Ectodermal cell (in vitro differentiated cells): ENCODE measurements at regions not wholly inside any gene's neighbourhood (a gene's known extent, or its start where the extent isn't known, plus 50 kb on each side); places are given as distances from the start of the nearest gene placed in this dataset.
"Not testable (repeated sequence)": the region's sequence is repeated elsewhere in the genome, so short reads cannot be mapped to it uniquely, and the experiment has no call there.

ENCODE experiments used
- H3K27ac ChIP-seq: 2 replicates; pipeline ENCODE4 v1.7.0; 2013; ENCODE audit warnings: mild to moderate bottlenecking, low read depth, low read length; ENCODE audit not compliant: insufficient read depth, poor library complexity, severe bottlenecking
- H3K27me3 ChIP-seq: 2 replicates; pipeline ENCODE4 v1.7.0; 2013; ENCODE audit warnings: mild to moderate bottlenecking, low read length; ENCODE audit not compliant: insufficient read depth, control insufficient read depth, poor library complexity, severe bottlenecking
- H3K36me3 ChIP-seq: one replicate; pipeline ENCODE4 v1.7.0; 2013; ENCODE audit warnings: low read length; ENCODE audit not compliant: control insufficient read depth, insufficient read depth
- H3K4me1 ChIP-seq: one replicate; pipeline ENCODE4 v1.7.0; 2013; ENCODE audit warnings: low read length; ENCODE audit not compliant: control insufficient read depth, insufficient read depth
- H3K4me3 ChIP-seq: 2 replicates; pipeline ENCODE4 v1.7.0; 2013; ENCODE audit warnings: low read depth, low read length, control low read depth; ENCODE audit not compliant: insufficient read depth
- H3K9me3 ChIP-seq: 2 replicates; pipeline ENCODE4 v1.7.0; 2013; ENCODE audit warnings: mild to moderate bottlenecking, low read length, moderate library complexity; ENCODE audit not compliant: control insufficient read depth
- WGBS, 2 experiments: methylation state at CpG; one replicate each; pipeline ENCODE4 v1.1.7; 2013; ENCODE audit warnings: missing lambda C conversion rate in 2 of 2; 5-methylcytosine and 5-hydroxymethylcytosine counted together

DNA sequence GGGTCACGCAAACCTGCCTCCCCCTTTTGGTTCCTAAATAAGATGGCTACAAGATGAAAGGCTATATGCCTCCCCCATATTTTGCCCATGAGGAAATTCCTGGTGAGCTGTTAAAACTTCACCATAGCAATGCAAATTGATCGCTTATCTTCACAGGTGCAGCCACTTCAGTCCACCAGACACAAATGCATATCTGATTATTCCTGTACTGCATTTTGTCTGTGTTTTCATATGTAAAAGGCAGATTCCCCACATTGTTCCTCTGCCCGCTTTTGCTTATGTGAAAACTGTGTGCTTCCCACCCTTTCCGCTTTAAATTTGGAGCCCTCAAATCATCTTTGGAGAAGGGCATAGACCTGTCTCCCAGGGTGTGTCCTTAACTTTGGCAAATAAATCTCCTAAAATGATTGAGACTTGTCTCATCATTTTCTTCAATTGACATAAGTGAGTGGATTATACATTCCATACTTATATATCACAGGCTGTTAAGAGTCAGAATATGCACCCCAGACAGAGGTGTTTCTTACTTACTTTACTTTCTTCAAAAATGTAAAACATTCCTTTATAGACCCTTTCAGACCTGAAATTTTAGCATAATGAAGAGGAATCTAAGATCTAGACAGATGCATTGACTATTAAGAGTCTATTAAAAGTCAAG, 116.4 kb downstream of the CASP12 start:
- Histone ChIP-seq H3K27me3 (no peaks in the 10 kb centered on the region), H3K4me3 (no peak overlapping the region)
- WGBS, 2 experiments = 70 to 79% methylated on average over 4 of the region's 4 CpGs

DNA sequence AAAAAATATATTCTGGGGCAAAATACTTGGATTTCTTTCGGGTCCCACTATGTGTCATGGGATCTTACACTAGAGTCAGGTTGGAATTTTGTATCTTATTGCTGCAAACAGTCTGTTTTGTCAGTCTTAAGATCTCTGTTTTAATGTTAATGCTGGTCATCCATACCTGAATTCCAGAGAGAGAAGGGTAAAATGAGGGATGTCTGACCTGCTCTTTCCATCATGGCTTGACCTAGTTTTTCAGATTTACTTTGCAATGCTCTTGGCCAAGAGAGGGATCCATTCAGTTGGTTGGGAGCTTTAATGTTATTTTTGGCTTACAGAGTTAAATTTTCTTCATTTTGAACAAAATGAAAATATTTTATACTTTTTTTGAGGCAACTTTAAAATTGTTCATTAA, 117.2 kb downstream of the CASP12 start:
- no peaks in the 10 kb centered on the region for H3K36me3 ChIP-seq
- H3K4me1 ChIP-seq = no peaks in the 10 kb centered on the region
- no peaks in the 10 kb centered on the region for H3K27me3 ChIP-seq
- H3K4me3 ChIP-seq = no peak overlapping the region
- H3K9me3 ChIP-seq = no peaks in the 10 kb centered on the region
- H3K27ac ChIP-seq = no peak overlapping the region
- 74 to 82% methylated on average over 1 of the region's 1 CpG for WGBS, 2 experiments

More for the DNA sequence above, 116.4 kb downstream of the CASP12 start:
- Histone ChIP-seq H3K36me3 (no peaks in the 10 kb centered on the region), H3K27ac (no peak overlapping the region), H3K4me1 (no peaks in the 10 kb centered on the region), H3K9me3 (no peaks in the 10 kb centered on the region)

DNA sequence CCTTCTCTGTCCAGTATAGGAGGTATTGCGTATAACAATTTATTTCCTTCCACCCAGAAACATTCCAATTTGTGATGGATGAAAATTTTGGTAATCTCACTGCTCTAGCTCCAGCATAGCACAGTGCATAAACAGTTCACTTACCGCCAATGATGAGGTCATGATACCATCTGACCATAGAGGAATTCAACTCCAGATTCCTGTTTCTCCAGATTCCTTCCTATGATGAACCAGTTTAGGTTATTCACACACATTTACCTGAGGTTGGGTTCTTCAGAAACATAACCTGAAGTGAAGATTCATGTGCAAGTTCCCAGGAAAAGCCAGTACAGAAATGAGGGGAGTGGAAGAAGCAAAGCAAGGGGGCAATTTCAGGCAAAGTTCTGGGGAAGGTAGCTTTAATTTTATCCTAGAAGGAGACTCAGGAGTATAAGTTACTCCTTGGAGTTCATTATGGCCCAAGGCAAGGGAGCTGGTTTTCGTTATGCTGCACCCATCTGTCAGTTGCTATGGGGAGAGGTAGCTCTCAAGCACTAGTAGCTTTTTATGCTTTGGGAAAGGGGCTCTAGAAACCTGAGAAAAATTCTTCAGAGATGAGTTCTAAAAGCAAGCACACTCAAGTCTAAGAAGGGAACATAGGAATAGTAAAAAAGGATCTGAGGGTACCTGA, 121.6 kb downstream of the CASP12 start:
- Histone ChIP-seq H3K27ac (no peak overlapping the region), H3K9me3 (no peaks in the 10 kb centered on the region), H3K36me3 (no peaks in the 10 kb centered on the region), H3K4me3 (no peak overlapping the region), H3K27me3 (no peaks in the 10 kb centered on the region), H3K4me1 (no peaks in the 10 kb centered on the region)
- 93 to 95% methylated on average over 3 of the region's 3 CpGs for WGBS, 2 experiments

DNA sequence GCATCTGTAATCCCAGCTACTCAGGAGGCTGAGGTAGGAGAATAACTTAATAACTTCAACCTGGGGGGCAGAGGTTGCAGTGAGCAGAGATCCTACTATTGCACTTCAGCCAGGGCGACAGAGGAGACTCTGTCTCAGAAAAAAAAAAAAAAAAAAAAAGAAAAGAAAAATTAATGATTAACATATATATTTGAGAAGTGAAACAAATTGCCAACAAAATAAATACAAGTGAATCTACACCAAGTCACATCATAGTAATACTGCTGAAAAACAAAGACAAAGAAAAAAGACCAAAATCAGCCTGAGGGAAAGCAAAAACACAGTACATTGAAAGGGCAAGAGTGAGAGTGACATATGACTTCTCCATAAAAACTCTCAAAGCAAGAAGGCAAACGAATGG, 123.7 kb downstream of the CASP12 start:
- Histone ChIP-seq H3K27me3 (no peaks in the 10 kb centered on the region), H3K4me3 (no peak overlapping the region), H3K36me3 (no peaks in the 10 kb centered on the region), H3K27ac (no peak overlapping the region), H3K4me1 (no peaks in the 10 kb centered on the region), H3K9me3 (no peaks in the 10 kb centered on the region)
- 57% methylated on average over 1 of the region's 2 CpGs; no CpG with 5 or more reads in 1 of the 2 experiments for WGBS, 2 experiments

DNA sequence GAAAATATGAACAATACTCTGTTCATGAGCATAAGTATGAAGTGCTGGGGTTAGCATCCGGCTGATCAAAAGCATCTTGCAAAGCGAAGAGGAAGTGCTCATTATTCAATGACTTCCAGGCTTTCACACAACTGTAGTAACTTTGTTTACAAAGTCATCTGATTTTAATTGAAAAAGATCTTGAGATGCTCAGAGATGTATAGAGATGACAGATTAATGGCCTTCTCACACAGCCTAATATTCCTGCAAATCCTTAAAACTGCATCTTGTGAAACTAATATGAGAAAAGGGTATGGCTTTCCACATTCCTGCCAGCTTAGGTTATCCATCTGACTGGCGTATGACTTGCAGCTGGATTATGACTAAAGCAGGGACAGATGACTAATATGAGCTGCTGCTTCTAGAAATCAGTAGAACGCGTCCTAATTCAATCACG, 125.4 kb downstream of the CASP12 start:
- Histone ChIP-seq H3K9me3 (no peaks in the 10 kb centered on the region), H3K4me3 (no peak overlapping the region), H3K27me3 (no peaks in the 10 kb centered on the region), H3K36me3 (no peaks in the 10 kb centered on the region), H3K4me1 (no peaks in the 10 kb centered on the region), H3K27ac (no peak overlapping the region)
- 72 to 78% methylated on average over 5 to 6 of the region's 6 CpGs for WGBS, 2 experiments

DNA sequence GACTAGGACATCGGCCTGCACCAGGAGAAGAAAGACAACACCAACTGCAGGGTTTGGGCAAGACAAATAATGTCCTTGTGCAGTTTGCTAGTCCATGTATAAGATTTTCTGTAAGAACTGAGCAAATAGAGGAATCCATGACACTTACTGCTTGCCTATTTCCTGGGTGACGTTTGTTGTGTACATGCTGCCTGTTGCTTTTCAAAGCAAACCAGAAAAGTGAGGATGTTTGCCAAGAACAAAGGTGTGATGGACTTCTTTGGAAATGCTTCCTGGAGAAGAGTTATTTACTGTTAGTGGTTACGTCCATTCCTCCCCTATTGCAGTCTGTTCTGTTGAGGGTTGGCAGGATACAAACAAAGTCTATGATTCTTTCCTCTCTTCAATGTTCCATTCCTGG, 126.5 kb downstream of the CASP12 start:
- no peak overlapping the region for H3K27ac ChIP-seq
- no peaks in the 10 kb centered on the region for H3K27me3 ChIP-seq
- no peaks in the 10 kb centered on the region for H3K9me3 ChIP-seq
- H3K4me1 ChIP-seq = no peaks in the 10 kb centered on the region
- 93 to 96% methylated on average over 3 of the region's 3 CpGs for WGBS, 2 experiments
- H3K36me3 ChIP-seq = no peaks in the 10 kb centered on the region
- no peak overlapping the region for H3K4me3 ChIP-seq

DNA sequence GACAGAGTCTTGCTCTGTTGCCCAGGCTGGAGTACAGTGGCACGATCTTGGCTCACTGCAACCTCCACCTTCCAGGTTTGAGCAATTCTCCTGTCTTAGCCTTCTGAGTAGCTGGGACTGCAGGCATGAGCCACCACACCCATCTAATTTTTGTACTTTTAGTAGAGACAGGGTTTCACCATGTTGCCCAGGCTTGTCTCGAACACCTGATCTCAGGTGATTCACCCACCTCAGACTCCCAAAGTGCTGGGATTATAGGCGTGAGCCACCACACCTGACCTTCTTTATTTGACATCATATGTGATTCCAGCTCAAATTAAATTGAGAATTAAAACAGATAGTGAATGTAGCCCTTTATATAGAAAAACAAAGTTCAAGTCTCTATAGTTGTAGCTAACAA, 127.2 kb downstream of the CASP12 start:
- H3K36me3 ChIP-seq, H3K4me3 ChIP-seq, H3K4me1 ChIP-seq, H3K9me3 ChIP-seq, H3K27ac ChIP-seq, H3K27me3 ChIP-seq: not testable (repeated sequence)
- 91 to 98% methylated on average over 3 of the region's 3 CpGs for WGBS, 2 experiments

DNA sequence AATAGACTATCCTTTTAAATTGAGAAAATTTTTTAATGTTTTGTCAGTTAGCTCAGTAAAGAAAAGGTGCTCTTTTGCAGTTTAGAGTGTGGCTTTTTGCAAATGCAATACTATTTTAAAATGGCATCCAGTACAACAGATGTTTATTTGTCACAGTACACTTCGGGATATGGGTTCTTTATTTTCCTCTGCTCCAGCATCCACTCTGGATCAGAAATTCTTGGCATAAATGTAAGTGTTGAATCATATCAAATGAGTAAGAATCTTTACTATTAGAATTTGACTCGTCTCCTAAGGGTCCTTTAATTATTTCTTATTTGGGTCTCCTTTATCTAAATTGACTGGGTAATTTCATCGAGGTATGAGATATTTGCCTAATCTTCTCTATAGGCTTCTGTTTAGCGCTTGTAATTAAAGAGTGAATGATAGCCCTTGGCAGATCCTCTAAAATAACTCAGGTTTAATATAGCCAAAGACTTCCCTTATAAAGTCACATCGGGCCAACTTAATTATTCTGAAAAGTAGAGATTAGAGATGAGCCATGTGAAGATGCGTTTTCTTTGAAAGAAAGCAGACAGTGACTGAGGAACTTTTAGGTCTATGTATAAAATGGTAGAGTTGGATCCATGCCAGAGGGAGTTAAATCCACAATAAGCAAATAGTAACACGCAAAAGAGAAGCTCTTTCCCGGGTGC, 132.7 kb downstream of the CASP12 start:
- Histone ChIP-seq H3K4me1 (no peaks in the 10 kb centered on the region), H3K4me3 (no peak overlapping the region), H3K9me3 (no peaks in the 10 kb centered on the region), H3K27ac (no peak overlapping the region), H3K36me3 (no peaks in the 10 kb centered on the region), H3K27me3 (no peaks in the 10 kb centered on the region)
- WGBS, 2 experiments = 94% methylated on average over 5 to 8 of the region's 8 CpGs

DNA sequence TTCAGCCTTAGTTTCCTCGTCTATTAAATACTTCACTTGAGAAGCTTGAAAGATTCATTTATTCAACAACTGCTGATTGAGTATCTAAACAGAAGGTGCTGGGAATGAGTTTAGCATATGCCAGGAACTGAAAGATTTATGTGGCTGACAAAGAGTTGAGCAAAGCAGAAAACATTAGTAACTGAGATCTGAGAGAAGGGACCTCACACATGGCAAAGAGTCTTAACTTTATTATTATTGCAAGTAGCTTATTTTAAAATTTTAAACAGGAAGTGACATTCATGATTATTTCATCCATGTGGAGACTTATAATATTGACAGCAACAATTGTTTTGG, 133.6 kb downstream of the CASP12 start:
- Histone ChIP-seq H3K27ac (no peak overlapping the region), H3K4me3 (no peak overlapping the region), H3K4me1 (no peaks in the 10 kb centered on the region), H3K36me3 (no peaks in the 10 kb centered on the region), H3K9me3 (no peaks in the 10 kb centered on the region), H3K27me3 (no peaks in the 10 kb centered on the region)
- 80% methylated on average over 1 of the region's 1 CpG; no CpG with 5 or more reads in 1 of the 2 experiments for WGBS, 2 experiments

DNA sequence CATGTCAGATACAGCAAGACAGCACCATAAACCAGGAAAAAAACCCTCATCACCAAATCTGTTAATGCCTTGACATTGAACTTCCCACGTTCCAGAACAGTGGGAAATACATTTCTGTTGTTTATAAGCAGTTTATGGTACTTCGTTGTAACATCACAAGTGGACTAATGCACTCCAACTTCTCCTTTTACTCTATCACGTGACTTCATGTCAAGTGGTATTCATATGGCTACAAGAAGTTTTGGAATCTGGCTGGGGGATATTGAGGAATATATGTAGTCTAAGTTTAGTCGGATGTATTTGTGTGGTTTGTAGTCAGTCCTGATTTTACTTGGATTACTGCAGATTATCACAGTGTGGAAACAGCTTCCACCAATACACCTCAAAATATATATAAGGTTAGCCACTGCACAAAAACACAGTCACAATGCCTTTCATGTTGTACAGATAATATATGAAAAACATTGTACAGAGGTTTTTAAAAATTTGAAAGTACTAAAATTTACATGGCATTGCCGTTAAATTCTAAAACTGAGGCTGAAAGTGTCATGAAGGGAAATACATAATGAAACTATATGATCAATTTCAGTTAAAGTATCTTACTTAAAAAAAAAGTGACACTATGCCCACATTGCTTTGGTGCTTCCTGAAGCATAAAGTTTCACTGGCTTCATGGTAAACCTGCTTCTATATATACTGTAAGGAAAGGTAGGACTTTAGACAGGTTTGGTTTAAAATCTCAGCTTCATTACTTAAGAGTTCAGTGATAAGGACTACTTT, 134.1 kb downstream of the CASP12 start:
- no peaks in the 10 kb centered on the region for H3K9me3 ChIP-seq
- 96 to 100% methylated on average over 2 to 5 of the region's 5 CpGs for WGBS, 2 experiments

More for the DNA sequence above, 134.1 kb downstream of the CASP12 start:
- Histone ChIP-seq H3K27me3 (no peaks in the 10 kb centered on the region), H3K4me1 (no peaks in the 10 kb centered on the region), H3K4me3 (no peak overlapping the region), H3K27ac (no peak overlapping the region), H3K36me3 (no peaks in the 10 kb centered on the region)
